ENCODE measurements at regions not wholly inside any gene's neighbourhood (a gene's known extent, or its start where the extent isn't known, plus 50 kb on each side); places are given as distances from the start of the nearest gene placed in this dataset.
"Not testable (repeated sequence)": the region's sequence is repeated elsewhere in the genome, so short reads cannot be mapped to it uniquely, and the experiment has no call there.

GRCh38 chr22:23459645-23460516, 120.2 kb downstream of the IGLL1 start:
- ATAC-seq: peak; percentile 60
- in situ Hi-C loops (cut with HindIII; ENCODE audit: extremely low pct_ligation_motif_present, low pct_unique_long_range_greater_than_20kb): not testable (repeated sequence)

More at GRCh38 chr22:23459645-23460516, 120.2 kb downstream of the IGLL1 start:
- H3K9me3 ChIP-seq (ENCODE audit: low read length); H3K79me2 ChIP-seq (ENCODE audit: insufficient read depth, low read length); H3K27ac ChIP-seq (ENCODE audit: extremely low read length, insufficient read depth, low read length); H3K4me2 ChIP-seq (ENCODE audit: low read depth, low read length); H2AFZ ChIP-seq (ENCODE audit: low read length); H3K9ac ChIP-seq (ENCODE audit: insufficient read depth, low read depth, low read length); POLR2A ChIA-PET; CTCF ChIA-PET (ENCODE audit: low intra/inter-chr PET ratio, low total read pairs); H3K36me3 ChIP-seq (replicated peaks in 1 of 2; ENCODE audit: control insufficient read depth in 1 of 2, insufficient read depth in 2 of 2, low read length in 2 of 2); BruUV-seq (replicated peaks); DNase-seq (ENCODE audit: low spot score); H3K4me3 ChIP-seq (replicated peaks in 1 of 3; ENCODE audit: insufficient read depth in 1 of 3, low read depth in 2 of 3, low read length in 3 of 3); FAIRE-seq; intact Hi-C loops (cut with micrococcal nuclease; ENCODE audit: unreplicated experiment); H4K20me1 ChIP-seq (ENCODE audit: insufficient read depth, low read length): not testable (repeated sequence)
- peaks cover 0 to 14% of the 10 kb centered on the region in 2 experiments; a peak in 2 of 5 replicates for H3K27me3 ChIP-seq (ENCODE audit: control insufficient read depth in 1 of 2, insufficient read depth in 2 of 2, low read length in 2 of 2)
- peaks cover 45% of the 10 kb centered on the region for H3K4me1 ChIP-seq (ENCODE audit: insufficient read depth, low read length)
- peak; percentile 73 for TF ChIP-seq PATZ1 (CRISPR knock-in tag; IDR thresholded peaks at IDR 0.05)
- 0 out of 2 replicates have a peak, but pooled peaks have one; percentile 27 for TF ChIP-seq ZNF501 (CRISPR knock-in tag; IDR thresholded peaks at IDR 0.05)
- TF ChIP-seq UBTF (CRISPR knock-in tag; IDR thresholded peaks at IDR 0.05): 0 out of 2 replicates have a peak, but pooled peaks have one; percentile 27
- TF ChIP-seq HNF1B (CRISPR knock-in tag; IDR thresholded peaks at IDR 0.05): 0 out of 2 replicates have a peak, but pooled peaks have one; percentile 36
- peak; percentile 54; the same call in 1 of the 2 replicates for TF ChIP-seq ZBTB7B (CRISPR knock-in tag; IDR thresholded peaks at IDR 0.05)
- 0 out of 2 replicates have a peak, but pooled peaks have one; percentile 24 for TF ChIP-seq SP2 (CRISPR knock-in tag; IDR thresholded peaks at IDR 0.05)
- TF ChIP-seq ZNF687 (CRISPR knock-in tag; IDR thresholded peaks at IDR 0.05): 0 out of 2 replicates have a peak, but pooled peaks have one; percentile 4
- peak; percentile 81; the same call in 1 of the 2 replicates for TF ChIP-seq ZNF768 (CRISPR knock-in tag; IDR thresholded peaks at IDR 0.05)
- TF ChIP-seq ZFX (CRISPR knock-in tag; IDR thresholded peaks at IDR 0.05; ENCODE audit: low read depth): peak; percentile 39; the same call in 1 of the 2 replicates
- 0 out of 2 replicates have a peak, but pooled peaks have one; percentile 19 for TF ChIP-seq ZBTB7A (CRISPR knock-in tag; IDR thresholded peaks at IDR 0.05)
- 0 out of 2 replicates have a peak, but pooled peaks have one; percentile 19 for TF ChIP-seq HNRNPL (IDR thresholded peaks at IDR 0.05; ENCODE audit: low read depth, low read length)
- 0 out of 2 replicates have a peak, but pooled peaks have one; percentile 29 for TF ChIP-seq ZNF607 (CRISPR knock-in tag; IDR thresholded peaks at IDR 0.05; ENCODE audit: borderline replicate concordance)
- WGBS (ENCODE audit: low lambda C conversion rate): 33% methylated on average over 2 of the region's 24 CpGs
